Prostate gland (tissue), 2 donors: ENCODE measurements at regions not wholly inside any gene's neighbourhood (a gene's known extent, or its start where the extent isn't known, plus 50 kb on each side); places are given as distances from the start of the nearest gene placed in this dataset.

Source experiments
- DNase-seq: peaks from one replicate; pipeline ENCODE4 v3.0.0-alpha.2; 2019; ENCODE audit warnings: low spot score
- H3K27ac ChIP-seq, 2 donors: fragments of 200-600 bp; sonication (generic); 2 replicates each; pipeline ENCODE4 v1.5.1; 2017 to 2019
- H3K27me3 ChIP-seq: fragments of 200-600 bp; sonication (generic); replicated peaks from 2 replicates; pipeline ENCODE4 v1.5.1; 2019; ENCODE audit not compliant: insufficient read depth
- H3K36me3 ChIP-seq, 2 donors: fragments of 200-600 bp; sonication (generic); 1 replicate in 1 of 2; 2 replicates in 1 of 2; pipeline versions ENCODE4 v1.5.1 to v1.8.1; 2017 to 2019
- H3K4me1 ChIP-seq: fragments of 200-600 bp; sonication (generic); replicated peaks from 2 replicates; pipeline ENCODE4 v1.5.1; 2019
- H3K4me3 ChIP-seq, 2 donors: fragments of 200-600 bp; sonication (generic); 2 replicates each; pipeline ENCODE4 v1.5.1; 2017 to 2019
- H3K9me3 ChIP-seq: fragments of 200-600 bp; sonication (generic); 2 replicates; pipeline ENCODE4 v1.5.1; 2017
- POLR2A ChIP-seq: fragments of 450-650 bp; IDR thresholded peaks from one replicate; pipeline ENCODE4 v1.6.1; 2016; ENCODE audit warnings: antibody characterized with exemption, mild to moderate bottlenecking
- POLR2AphosphoS5 ChIP-seq: sonication (generic); formaldehyde crosslinking; IDR thresholded peaks from one replicate; pipeline ENCODE4 v1.6.1; 2017; ENCODE audit warnings: antibody characterized with exemption
- WGBS: methylation state at CpG from one replicate; pipeline ENCODE4 v1.1.5; 2018; 5-methylcytosine and 5-hydroxymethylcytosine counted together
- intact Hi-C: fragments of 100-400 bp; cut with DNase I; formaldehyde crosslinking; loops from one replicate; pipeline ENCODE4 v1.14.2; 2022
- TF ChIP-seq, protein P1 (sequence below), 4 experiments: fragments of 200-600 bp in 2 of 4; fragments of 450-650 bp in 2 of 4; sonication (generic) in 2 of 4; IDR thresholded peaks; 1 replicate in 3 of 4; 2 replicates in 1 of 4; pipeline ENCODE4 v1.5.1; 2016 to 2019; ENCODE audit warnings: antibody characterized with exemption in 4 of 4, mild to moderate bottlenecking in 2 of 4, moderate library complexity in 2 of 4

GRCh38 chr12:24057920-24058476 lies 108.5 kb upstream of the SOX5 start:
- no peak overlapping the region for H3K4me3 ChIP-seq
- TF ChIP-seq, protein P1, sequence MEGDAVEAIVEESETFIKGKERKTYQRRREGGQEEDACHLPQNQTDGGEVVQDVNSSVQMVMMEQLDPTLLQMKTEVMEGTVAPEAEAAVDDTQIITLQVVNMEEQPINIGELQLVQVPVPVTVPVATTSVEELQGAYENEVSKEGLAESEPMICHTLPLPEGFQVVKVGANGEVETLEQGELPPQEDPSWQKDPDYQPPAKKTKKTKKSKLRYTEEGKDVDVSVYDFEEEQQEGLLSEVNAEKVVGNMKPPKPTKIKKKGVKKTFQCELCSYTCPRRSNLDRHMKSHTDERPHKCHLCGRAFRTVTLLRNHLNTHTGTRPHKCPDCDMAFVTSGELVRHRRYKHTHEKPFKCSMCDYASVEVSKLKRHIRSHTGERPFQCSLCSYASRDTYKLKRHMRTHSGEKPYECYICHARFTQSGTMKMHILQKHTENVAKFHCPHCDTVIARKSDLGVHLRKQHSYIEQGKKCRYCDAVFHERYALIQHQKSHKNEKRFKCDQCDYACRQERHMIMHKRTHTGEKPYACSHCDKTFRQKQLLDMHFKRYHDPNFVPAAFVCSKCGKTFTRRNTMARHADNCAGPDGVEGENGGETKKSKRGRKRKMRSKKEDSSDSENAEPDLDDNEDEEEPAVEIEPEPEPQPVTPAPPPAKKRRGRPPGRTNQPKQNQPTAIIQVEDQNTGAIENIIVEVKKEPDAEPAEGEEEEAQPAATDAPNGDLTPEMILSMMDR (IDR thresholded peaks at IDR 0.05), result no peak
- no peak for TF ChIP-seq POLR2A
- H3K4me1 ChIP-seq, result no peaks in the 10 kb centered on the region
- 57% methylated on average over 4 of the region's 4 CpGs for WGBS
- no peaks in the 10 kb centered on the region for H3K36me3 ChIP-seq
- no peak overlapping the region for H3K27ac ChIP-seq
- intact Hi-C loops, result no loop called here
- no peaks in the 10 kb centered on the region for H3K9me3 ChIP-seq
- DNase-seq, result no peak
- no peaks in the 10 kb centered on the region for H3K27me3 ChIP-seq

GRCh38 chr12:24055747-24056146 lies 106.3 kb upstream of the SOX5 start:
- no peaks in the 10 kb centered on the region for H3K4me1 ChIP-seq
- H3K4me3 ChIP-seq, result no peak overlapping the region
- H3K9me3 ChIP-seq, result no peaks in the 10 kb centered on the region
- DNase-seq, result no peak
- no peaks in the 10 kb centered on the region for H3K27me3 ChIP-seq
- no peaks in the 10 kb centered on the region for H3K36me3 ChIP-seq
- H3K27ac ChIP-seq, result no peak overlapping the region
- TF ChIP-seq, protein P1 (IDR thresholded peaks at IDR 0.05), result no peak
- no peak for TF ChIP-seq POLR2AphosphoS5
- TF ChIP-seq POLR2A, result no peak
- intact Hi-C loops, result no loop called here
- WGBS, result 75% methylated on average over 1 of the region's 1 CpG

GRCh38 chr12:24054416-24054815 lies 104.9 kb upstream of the SOX5 start:
- no peaks in the 10 kb centered on the region for H3K9me3 ChIP-seq
- no peaks in the 10 kb centered on the region for H3K36me3 ChIP-seq
- H3K27me3 ChIP-seq, result no peaks in the 10 kb centered on the region
- no peak for DNase-seq
- no peak overlapping the region for H3K4me3 ChIP-seq
- H3K27ac ChIP-seq, result no peak overlapping the region
- no peaks in the 10 kb centered on the region for H3K4me1 ChIP-seq
- WGBS, result 66% methylated on average over 3 of the region's 3 CpGs
- intact Hi-C loops, result no loop called here
- TF ChIP-seq, protein P1 (IDR thresholded peaks at IDR 0.05), result no peak
- TF ChIP-seq POLR2A (no peak), POLR2AphosphoS5 (no peak)

- no peaks in the 10 kb centered on the region for H3K36me3 ChIP-seq
- no peak overlapping the region for H3K4me3 ChIP-seq
- H3K9me3 ChIP-seq, result no peaks in the 10 kb centered on the region
- DNase-seq, result no peak
- no peaks in the 10 kb centered on the region for H3K27me3 ChIP-seq
- intact Hi-C loops, result no loop called here
- TF ChIP-seq POLR2AphosphoS5 (no peak), POLR2A (no peak)
- TF ChIP-seq, protein P1 (IDR thresholded peaks at IDR 0.05), result no peak
- WGBS, result 69% methylated on average over 3 of the region's 3 CpGs
- no peak overlapping the region for H3K27ac ChIP-seq
- H3K4me1 ChIP-seq, result no peaks in the 10 kb centered on the region
Observed at GRCh38 chr12:24049728-24050127, 100.3 kb upstream of the SOX5 start.

- Histone ChIP-seq H3K27me3 (no peaks in the 10 kb centered on the region), H3K36me3 (no peaks in the 10 kb centered on the region), H3K4me3 (no peak overlapping the region), H3K27ac (no peak overlapping the region), H3K9me3 (no peaks in the 10 kb centered on the region), H3K4me1 (no peaks in the 10 kb centered on the region)
- no peak for TF ChIP-seq POLR2AphosphoS5
- TF ChIP-seq POLR2A, result no peak
- TF ChIP-seq, protein P1 (IDR thresholded peaks at IDR 0.05), result no peak
- intact Hi-C loops, result no loop called here
- WGBS, result 92% methylated on average over 3 of the region's 3 CpGs
- no peak for DNase-seq
Observed at GRCh38 chr12:24049101-24049500, 99.6 kb upstream of the SOX5 start.
